ENCODE measurements at regions not wholly inside any gene's neighbourhood (a gene's known extent, or its start where the extent isn't known, plus 50 kb on each side); places are given as distances from the start of the nearest gene placed in this dataset.

- DNase-seq (ENCODE audit: low read depth), result no peak
These were observed 90.0 kb downstream of the FAM174B start for GRCh38 chr15:92565351-92566125.

DNA sequence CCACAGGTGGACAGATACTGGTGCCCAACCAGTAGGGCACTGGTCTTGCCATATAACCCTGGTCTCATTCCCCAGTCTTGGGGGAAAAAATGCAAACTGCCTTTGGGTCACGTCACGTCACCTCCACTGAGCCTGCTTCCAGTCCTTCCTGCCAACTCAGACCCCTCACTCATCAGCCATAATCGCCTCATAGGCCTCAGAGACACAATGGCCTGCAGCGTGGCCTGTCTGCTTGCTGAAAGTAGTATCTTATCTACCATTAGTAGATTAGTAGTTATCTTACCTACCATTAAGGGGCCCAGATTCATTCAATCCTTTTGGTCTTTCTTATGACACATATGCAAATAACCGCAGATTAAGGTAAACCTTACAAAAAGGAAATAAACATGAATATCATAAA, 93.8 kb downstream of the FAM174B start:
- no peak for DNase-seq (ENCODE audit: low read depth)

GRCh38 chr15:92553317-92553716, 102.3 kb downstream of the FAM174B start:
- DNase-seq (ENCODE audit: low read depth), result no peak

DNA sequence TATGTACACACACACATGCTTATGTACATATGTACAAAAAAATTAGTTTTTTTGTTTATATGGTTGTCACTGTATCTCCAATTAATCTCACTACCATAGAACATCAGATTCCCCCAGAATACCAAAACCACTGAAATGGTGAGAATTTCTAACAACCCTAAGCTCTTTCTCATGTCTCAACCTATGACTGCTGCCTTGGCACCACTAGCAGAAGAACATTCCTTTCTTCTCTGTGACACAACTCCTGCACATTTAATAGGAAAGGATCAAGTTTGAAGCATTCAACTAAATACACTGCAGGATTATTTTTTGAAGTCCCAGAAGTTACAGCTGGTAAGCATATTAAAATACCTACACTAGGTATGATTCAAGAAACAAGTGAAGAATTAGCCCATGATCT, 109.6 kb downstream of the FAM174B start:
- no peak for DNase-seq (ENCODE audit: low read depth)

GRCh38 chr15:92541291-92542200, 114.0 kb downstream of the FAM174B start:
- peak; percentile 4 for DNase-seq (ENCODE audit: low read depth)

- DNase-seq (ENCODE audit: low read depth), result no peak
These were observed 117.5 kb downstream of the FAM174B start for GRCh38 chr15:92538115-92538514.

- no peak for DNase-seq (ENCODE audit: low read depth)
These were observed 122.3 kb downstream of the FAM174B start for GRCh38 chr15:92533298-92533697.

GRCh38 chr15:92531406-92531805, 124.2 kb downstream of the FAM174B start:
- DNase-seq (ENCODE audit: low read depth), result no peak

DNA sequence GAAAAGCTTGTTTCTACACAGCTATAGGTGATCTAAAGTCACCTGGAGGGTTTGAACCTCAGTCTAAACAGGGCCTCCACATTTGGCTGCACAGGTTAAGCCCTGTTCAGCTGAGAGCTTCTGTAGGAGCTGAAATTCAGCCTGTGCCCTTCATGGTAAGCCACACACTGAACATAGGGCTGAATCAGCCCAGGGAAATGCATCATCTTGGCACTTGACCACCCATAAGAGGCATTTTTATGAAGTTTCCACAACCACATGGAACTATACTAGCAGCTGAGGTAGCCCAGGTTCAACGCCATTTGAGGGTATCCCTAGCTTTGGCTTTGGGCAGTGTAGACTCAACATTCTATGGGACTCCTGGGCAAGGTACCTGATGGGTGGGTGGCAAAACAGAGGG, 126.8 kb downstream of the FAM174B start:
- DNase-seq (ENCODE audit: low read depth), result no peak

DNA sequence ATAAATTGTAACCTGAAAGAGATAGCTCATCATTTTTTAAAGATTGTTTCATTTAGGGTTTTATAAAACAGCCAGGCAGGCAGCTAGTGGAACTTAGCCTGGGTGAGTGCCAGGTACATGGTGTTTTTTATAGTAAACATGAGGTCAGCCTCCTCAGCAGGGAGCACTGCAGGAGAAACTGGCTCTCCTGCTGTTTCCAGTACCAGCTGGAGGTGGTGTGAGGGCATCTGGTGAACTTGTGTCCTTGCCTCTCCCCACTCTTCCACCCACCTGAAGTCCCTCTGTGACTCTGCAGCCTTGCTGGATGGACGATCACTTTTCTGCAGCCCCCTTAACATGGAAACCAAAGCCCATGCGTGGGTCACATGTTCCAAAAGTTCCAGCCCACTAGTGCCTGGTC, 128.4 kb downstream of the FAM174B start:
- no peak for DNase-seq (ENCODE audit: low read depth)

DNA sequence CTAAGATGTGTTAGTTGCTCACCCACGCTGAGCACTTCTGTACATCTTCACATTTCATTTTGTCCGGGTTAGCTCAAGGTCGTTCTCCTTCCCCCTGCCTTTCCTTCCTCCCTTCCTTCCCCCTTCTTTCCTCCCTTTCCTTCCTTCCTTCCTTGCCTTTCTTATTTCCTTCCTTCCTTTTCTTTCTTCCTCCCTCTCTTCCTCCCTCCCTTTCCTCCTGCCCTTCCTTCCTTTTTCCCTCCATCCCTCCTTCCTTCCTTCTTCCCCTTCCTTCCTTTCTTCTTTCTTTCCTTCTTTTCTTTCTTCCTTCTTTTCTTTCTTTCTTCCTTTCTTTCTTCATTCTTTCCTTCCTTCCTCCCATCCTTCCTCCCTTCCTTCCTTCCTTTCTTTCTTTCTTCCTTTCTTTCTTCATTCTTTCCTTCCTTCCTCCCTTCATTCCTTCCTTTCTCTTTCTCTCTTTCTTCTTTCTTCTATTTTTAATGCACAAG, 129.8 kb downstream of the FAM174B start:
- DNase-seq (ENCODE audit: low read depth), result no peak

- no peak for DNase-seq (ENCODE audit: low read depth)
These were observed 130.6 kb downstream of the FAM174B start for GRCh38 chr15:92524874-92525565.

DNA sequence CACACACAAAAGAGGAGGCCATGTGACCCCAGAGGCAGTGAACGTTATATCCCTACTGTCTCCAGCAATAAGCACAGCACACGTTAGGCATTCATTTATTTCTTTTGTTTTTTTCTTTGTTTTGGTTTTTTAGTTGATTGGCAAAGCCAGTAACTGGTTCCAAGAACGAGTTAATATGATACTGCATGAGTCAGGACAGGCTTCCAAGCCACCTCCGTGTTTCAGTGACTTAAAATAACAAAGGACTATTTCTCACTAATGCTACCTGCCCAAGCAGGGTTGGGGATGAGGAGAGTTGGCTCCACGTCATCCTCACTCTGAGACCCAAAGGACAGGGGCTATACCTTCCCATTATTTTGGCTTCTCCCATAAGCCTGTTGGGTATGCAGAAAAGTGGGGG, 130.5 kb downstream of the ST8SIA2 start:
- DNase-seq (ENCODE audit: low read depth), result no peak

DNA sequence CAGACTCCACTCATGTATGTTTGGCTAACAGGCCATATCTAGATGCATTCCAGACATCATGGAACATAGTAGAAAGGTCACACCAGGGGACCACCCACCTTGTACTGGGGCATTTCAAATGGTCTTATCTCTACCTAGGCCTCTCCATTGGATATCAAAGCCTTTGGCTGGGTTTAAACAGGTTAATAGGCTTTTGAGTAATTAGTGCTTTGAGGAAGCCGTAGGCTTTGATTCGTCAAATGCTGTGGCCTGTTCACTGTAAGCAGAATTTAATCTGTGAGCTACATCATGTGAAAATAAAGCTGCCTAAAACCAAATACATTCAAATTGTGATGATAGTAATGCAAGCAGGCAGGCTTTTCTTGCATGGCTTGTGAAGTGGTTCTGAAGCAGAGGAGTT, 129.5 kb downstream of the ST8SIA2 start:
- DNase-seq (ENCODE audit: low read depth), result no peak

DNA sequence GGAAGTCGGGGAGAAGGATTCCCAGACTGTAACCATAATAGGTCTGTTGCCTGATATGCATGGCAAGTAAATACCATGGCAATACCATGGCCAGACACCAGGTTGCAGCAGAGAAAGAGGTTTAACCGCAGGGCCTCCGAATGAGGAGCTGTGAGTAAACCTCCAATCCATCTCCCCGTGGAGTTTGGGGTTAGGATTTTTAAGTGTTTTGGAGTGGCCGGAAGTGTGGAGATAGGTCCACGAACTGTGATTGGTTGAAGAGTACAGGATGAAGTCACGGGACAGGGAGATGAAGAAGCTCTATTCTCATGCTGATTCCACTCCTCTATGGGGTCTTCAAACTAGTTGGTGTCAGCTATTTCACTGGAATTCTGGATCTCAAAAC, 127.9 kb downstream of the ST8SIA2 start:
- DNase-seq (ENCODE audit: low read depth), result peak; percentile 31

DNA sequence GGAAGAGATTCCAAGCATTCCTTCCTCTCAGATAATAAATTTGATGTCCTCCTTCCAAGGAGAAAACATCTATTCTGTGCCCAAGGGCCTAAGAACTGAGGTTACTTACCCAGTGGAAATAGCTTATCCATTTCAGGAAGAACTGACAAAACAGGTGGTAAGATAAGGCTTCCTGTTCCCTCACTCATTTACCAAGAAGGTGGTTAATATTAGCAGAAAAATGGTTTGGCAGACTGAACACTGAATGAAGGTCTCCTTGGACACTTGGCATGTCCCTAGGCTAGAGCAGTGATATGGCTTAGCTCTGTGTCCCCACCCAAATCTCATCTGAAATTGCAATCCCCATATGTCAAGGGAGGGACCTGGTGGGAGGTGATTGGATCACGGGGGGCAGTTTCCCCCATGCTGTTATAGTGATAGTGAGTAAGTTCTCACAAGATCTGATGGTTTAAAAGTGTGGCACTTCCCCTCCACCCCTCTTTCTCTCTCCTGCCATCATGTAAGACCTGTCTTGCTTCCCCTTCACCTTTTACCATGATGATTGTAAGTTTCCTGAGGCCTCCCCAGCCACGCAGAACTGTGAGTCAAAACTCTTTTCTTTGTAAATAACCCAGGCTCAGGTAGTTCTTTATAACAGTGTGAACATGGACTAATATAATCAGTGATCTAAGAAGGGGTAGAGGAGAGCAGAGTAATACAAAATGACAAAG, 127.4 kb downstream of the ST8SIA2 start:
- DNase-seq (ENCODE audit: low read depth), result no peak

DNA sequence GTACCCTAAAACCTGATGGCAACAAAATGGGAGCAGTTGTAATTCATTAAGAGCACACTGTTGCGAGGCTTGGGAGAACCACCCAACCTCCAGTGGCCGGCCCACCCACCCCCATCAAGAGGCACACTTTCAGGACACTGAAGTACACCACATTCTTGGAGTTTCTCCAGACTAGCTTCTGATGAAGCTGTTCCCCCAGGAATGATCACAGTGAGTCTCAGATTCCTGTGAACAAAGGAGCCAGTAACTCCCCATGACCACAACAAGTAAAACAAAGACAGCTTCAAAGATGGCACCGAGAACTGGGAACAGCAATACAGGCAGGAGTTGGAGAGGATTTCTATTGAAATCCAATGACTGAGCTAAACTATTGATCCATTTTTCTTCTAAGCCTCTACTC, 126.0 kb downstream of the ST8SIA2 start:
- no peak for DNase-seq (ENCODE audit: low read depth)
